ENCODE measurements at regions not wholly inside any gene's neighbourhood (a gene's known extent, or its start where the extent isn't known, plus 50 kb on each side); places are given as distances from the start of the nearest gene placed in this dataset.

DNA sequence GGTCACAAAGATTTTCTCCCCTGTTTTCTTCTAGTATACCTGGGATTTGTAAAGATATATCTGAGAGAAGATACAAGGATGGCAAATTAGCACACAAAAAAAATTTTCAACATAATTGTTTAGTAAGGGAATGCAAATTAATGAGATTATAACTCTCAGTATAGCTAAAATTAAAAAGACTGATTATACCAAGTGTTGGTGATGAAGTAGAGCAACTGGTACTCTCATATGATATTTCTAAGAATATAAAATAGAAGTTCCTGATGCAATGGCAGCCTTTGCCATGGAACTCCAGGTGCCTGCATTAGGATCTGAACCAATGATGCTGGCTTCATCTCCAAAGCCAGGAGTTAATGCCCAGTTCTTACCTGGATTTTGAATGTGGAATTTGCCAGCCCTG is 51.4 kb upstream of the KIAA1217 start:
- TF ChIP-seq, protein P1, sequence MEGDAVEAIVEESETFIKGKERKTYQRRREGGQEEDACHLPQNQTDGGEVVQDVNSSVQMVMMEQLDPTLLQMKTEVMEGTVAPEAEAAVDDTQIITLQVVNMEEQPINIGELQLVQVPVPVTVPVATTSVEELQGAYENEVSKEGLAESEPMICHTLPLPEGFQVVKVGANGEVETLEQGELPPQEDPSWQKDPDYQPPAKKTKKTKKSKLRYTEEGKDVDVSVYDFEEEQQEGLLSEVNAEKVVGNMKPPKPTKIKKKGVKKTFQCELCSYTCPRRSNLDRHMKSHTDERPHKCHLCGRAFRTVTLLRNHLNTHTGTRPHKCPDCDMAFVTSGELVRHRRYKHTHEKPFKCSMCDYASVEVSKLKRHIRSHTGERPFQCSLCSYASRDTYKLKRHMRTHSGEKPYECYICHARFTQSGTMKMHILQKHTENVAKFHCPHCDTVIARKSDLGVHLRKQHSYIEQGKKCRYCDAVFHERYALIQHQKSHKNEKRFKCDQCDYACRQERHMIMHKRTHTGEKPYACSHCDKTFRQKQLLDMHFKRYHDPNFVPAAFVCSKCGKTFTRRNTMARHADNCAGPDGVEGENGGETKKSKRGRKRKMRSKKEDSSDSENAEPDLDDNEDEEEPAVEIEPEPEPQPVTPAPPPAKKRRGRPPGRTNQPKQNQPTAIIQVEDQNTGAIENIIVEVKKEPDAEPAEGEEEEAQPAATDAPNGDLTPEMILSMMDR (IDR thresholded peaks at IDR 0.05; ENCODE audit: insufficient read depth, low read depth, low read length) = no peak
- TF ChIP-seq EZH2 (IDR thresholded peaks at IDR 0.05; ENCODE audit: insufficient read depth, low read length) = no peak

Data from astrocyte (in vitro differentiated cells and primary cell).